ENCODE measurements at regions not wholly inside any gene's neighbourhood (a gene's known extent, or its start where the extent isn't known, plus 50 kb on each side); places are given as distances from the start of the nearest gene placed in this dataset.

GRCh38 chrX:42109428-42109827 lies 186.1 kb upstream of the CASK start:
- Mint-ChIP-seq H3K27ac (no peak overlapping the region), H3K4me1 (peaks cover 18% of the 10 kb centered on the region), H3K36me3 (peaks cover 13% of the 10 kb centered on the region), H3K4me3 (no peak overlapping the region), H3K9me3 (peaks cover 16% of the 10 kb centered on the region), H3K27me3 (ENCODE audit: low read depth) (no peaks in the 10 kb centered on the region)
- ATAC-seq, result no peak
- TF ChIP-seq ZNF263 (CRISPR knock-in tag; IDR thresholded peaks at IDR 0.05; ENCODE audit: low read depth) (no peak), TEAD1 (CRISPR knock-in tag; IDR thresholded peaks at IDR 0.05) (no peak), FOXP1 (CRISPR knock-in tag; IDR thresholded peaks at IDR 0.05; ENCODE audit: borderline replicate concordance) (no peak), FOXJ3 (CRISPR knock-in tag; IDR thresholded peaks at IDR 0.05; ENCODE audit: borderline replicate concordance) (no peak), NFATC4 (CRISPR knock-in tag; IDR thresholded peaks at IDR 0.05) (no peak), SP1 (CRISPR knock-in tag; conservative IDR thresholded peaks at IDR 0.05) (no peak), GTF2I (CRISPR knock-in tag; conservative IDR thresholded peaks at IDR 0.05) (no peak), MXD4 (CRISPR knock-in tag; IDR thresholded peaks at IDR 0.05; ENCODE audit: borderline replicate concordance) (no peak)
- TF ChIP-seq, protein P1, sequence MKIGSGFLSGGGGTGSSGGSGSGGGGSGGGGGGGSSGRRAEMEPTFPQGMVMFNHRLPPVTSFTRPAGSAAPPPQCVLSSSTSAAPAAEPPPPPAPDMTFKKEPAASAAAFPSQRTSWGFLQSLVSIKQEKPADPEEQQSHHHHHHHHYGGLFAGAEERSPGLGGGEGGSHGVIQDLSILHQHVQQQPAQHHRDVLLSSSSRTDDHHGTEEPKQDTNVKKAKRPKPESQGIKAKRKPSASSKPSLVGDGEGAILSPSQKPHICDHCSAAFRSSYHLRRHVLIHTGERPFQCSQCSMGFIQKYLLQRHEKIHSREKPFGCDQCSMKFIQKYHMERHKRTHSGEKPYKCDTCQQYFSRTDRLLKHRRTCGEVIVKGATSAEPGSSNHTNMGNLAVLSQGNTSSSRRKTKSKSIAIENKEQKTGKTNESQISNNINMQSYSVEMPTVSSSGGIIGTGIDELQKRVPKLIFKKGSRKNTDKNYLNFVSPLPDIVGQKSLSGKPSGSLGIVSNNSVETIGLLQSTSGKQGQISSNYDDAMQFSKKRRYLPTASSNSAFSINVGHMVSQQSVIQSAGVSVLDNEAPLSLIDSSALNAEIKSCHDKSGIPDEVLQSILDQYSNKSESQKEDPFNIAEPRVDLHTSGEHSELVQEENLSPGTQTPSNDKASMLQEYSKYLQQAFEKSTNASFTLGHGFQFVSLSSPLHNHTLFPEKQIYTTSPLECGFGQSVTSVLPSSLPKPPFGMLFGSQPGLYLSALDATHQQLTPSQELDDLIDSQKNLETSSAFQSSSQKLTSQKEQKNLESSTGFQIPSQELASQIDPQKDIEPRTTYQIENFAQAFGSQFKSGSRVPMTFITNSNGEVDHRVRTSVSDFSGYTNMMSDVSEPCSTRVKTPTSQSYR (CRISPR knock-in tag; IDR thresholded peaks at IDR 0.05), result no peak
- TF ChIP-seq, protein P2, sequence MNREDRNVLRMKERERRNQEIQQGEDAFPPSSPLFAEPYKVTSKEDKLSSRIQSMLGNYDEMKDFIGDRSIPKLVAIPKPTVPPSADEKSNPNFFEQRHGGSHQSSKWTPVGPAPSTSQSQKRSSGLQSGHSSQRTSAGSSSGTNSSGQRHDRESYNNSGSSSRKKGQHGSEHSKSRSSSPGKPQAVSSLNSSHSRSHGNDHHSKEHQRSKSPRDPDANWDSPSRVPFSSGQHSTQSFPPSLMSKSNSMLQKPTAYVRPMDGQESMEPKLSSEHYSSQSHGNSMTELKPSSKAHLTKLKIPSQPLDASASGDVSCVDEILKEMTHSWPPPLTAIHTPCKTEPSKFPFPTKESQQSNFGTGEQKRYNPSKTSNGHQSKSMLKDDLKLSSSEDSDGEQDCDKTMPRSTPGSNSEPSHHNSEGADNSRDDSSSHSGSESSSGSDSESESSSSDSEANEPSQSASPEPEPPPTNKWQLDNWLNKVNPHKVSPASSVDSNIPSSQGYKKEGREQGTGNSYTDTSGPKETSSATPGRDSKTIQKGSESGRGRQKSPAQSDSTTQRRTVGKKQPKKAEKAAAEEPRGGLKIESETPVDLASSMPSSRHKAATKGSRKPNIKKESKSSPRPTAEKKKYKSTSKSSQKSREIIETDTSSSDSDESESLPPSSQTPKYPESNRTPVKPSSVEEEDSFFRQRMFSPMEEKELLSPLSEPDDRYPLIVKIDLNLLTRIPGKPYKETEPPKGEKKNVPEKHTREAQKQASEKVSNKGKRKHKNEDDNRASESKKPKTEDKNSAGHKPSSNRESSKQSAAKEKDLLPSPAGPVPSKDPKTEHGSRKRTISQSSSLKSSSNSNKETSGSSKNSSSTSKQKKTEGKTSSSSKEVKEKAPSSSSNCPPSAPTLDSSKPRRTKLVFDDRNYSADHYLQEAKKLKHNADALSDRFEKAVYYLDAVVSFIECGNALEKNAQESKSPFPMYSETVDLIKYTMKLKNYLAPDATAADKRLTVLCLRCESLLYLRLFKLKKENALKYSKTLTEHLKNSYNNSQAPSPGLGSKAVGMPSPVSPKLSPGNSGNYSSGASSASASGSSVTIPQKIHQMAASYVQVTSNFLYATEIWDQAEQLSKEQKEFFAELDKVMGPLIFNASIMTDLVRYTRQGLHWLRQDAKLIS (CRISPR knock-in tag; IDR thresholded peaks at IDR 0.05; ENCODE audit: borderline replicate concordance), result no peak
- ChIA-PET POLR2A (no interaction called here), CTCF (no interaction called here)
- DNase-seq (ENCODE audit: low spot score), result no peak

DNA sequence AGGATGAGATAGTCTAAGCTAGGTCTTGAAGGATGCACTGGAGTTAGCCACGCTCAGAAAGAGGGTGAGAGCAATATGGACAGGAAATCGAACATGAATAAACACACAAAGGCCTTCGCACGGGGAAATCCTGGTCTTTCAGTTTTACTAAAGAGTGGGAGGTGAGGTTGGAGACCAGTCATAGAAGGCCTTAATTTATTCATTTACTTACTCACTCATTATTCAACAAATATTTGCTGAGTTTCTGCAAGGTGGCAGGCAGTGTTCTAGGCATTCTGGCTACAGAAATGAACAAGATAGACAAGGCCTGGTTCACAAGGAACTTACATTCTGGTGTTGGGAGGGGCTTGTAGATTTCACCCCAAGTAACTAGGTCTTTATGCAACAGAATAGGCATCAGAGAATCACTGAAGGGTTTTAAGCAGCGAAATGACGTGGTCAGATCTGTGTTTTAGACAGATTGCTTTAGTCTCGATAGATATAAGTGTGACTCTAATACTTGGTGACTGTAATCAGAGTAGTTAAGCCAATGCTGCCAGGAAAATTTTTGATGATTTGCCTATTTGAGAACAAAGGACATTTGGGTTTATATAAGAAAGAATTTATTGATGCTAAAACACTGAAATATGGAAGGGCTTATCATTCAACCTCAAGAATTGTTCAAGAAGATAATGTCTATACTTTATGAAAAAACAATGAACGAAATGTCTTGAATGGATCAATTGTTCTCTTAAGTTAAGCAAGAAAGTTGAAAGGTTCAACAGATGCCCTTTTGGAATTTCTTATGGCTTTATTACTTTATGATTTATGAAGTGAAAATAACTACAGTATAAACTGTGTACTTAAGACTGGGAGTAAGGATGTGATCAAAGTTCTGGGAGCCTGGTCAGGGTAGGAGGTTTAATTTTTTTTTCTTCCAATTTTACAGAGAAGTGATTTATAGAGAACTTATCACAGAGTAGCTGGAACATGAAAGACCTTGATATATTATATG lies 184.4 kb upstream of the CASK start:
- Mint-ChIP-seq H3K4me1 (peaks cover 18% of the 10 kb centered on the region), H3K27me3 (ENCODE audit: low read depth) (no peaks in the 10 kb centered on the region), H3K36me3 (peaks cover 5% of the 10 kb centered on the region), H3K9me3 (peaks cover 6% of the 10 kb centered on the region), H3K4me3 (no peak overlapping the region), H3K27ac (no peak overlapping the region)
- no peak for DNase-seq (ENCODE audit: low spot score)
- ChIA-PET CTCF (no interaction called here), POLR2A (no interaction called here)
- TF ChIP-seq STAT6 (CRISPR knock-in tag; conservative IDR thresholded peaks at IDR 0.05; ENCODE audit: low read depth), result no peak
- no peak for ATAC-seq

DNA sequence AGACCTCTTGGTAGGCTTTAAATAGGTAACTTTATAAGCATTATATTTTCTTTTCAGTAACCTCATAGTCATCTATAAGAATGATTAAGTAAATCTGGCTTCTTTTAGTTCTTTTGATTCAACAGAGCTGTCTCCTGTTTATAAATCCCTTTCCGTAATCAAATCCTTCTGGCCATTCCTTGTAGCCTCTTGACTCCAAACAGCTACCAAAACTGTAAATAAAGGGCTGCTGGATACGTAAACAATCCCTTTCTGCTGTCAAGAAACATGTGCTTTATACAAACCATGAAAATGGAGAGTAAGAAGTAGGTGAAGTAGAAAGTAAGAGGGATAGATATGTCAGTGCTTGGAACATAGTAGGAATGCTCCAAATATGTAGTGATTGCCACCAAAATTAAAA lies 183.2 kb upstream of the CASK start:
- DNase-seq (ENCODE audit: low spot score) (no peak), ATAC-seq (no peak)
- no peak overlapping the region for H3K27ac Mint-ChIP-seq
- no peaks in the 10 kb centered on the region for H3K9me3 Mint-ChIP-seq
- no peaks in the 10 kb centered on the region for H3K36me3 Mint-ChIP-seq
- H3K4me1 Mint-ChIP-seq, result peaks cover 18% of the 10 kb centered on the region
- ChIA-PET POLR2A (no interaction called here), CTCF (no interaction called here)
- H3K27me3 Mint-ChIP-seq (ENCODE audit: low read depth), result no peaks in the 10 kb centered on the region
- H3K4me3 Mint-ChIP-seq, result no peak overlapping the region
- TF ChIP-seq NR2C2 (CRISPR knock-in tag; IDR thresholded peaks at IDR 0.05) (no peak), NFYB (CRISPR knock-in tag; conservative IDR thresholded peaks at IDR 0.05; ENCODE audit: low read depth) (no peak), ARID4B (CRISPR knock-in tag; IDR thresholded peaks at IDR 0.05; ENCODE audit: borderline replicate concordance) (no peak), JAZF1 (CRISPR knock-in tag; IDR thresholded peaks at IDR 0.05) (no peak), MYBL2 (CRISPR knock-in tag; IDR thresholded peaks at IDR 0.05) (no peak)
- TF ChIP-seq, protein P3, sequence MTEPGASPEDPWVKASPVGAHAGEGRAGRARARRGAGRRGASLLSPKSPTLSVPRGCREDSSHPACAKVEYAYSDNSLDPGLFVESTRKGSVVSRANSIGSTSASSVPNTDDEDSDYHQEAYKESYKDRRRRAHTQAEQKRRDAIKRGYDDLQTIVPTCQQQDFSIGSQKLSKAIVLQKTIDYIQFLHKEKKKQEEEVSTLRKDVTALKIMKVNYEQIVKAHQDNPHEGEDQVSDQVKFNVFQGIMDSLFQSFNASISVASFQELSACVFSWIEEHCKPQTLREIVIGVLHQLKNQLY (CRISPR knock-in tag; IDR thresholded peaks at IDR 0.05), result no peak
